ENCODE measurements at regions not wholly inside any gene's neighbourhood (a gene's known extent, or its start where the extent isn't known, plus 50 kb on each side); places are given as distances from the start of the nearest gene placed in this dataset.

- Histone ChIP-seq H3K4me1 (no peaks in the 10 kb centered on the region), H3K27me3 (no peaks in the 10 kb centered on the region), H3K36me3 (no peaks in the 10 kb centered on the region), H3K9me3 (no peaks in the 10 kb centered on the region), H3K4me3 (ENCODE audit: low read depth, low read length) (no peak overlapping the region)
- no peak for DNase-seq
- TF ChIP-seq, protein P1, sequence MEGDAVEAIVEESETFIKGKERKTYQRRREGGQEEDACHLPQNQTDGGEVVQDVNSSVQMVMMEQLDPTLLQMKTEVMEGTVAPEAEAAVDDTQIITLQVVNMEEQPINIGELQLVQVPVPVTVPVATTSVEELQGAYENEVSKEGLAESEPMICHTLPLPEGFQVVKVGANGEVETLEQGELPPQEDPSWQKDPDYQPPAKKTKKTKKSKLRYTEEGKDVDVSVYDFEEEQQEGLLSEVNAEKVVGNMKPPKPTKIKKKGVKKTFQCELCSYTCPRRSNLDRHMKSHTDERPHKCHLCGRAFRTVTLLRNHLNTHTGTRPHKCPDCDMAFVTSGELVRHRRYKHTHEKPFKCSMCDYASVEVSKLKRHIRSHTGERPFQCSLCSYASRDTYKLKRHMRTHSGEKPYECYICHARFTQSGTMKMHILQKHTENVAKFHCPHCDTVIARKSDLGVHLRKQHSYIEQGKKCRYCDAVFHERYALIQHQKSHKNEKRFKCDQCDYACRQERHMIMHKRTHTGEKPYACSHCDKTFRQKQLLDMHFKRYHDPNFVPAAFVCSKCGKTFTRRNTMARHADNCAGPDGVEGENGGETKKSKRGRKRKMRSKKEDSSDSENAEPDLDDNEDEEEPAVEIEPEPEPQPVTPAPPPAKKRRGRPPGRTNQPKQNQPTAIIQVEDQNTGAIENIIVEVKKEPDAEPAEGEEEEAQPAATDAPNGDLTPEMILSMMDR (IDR thresholded peaks at IDR 0.05; ENCODE audit: low read depth, low read length), result no peak
Measured at GRCh38 chr2:22826703-22827102, 558.3 kb upstream of the KLHL29 start.

DNA sequence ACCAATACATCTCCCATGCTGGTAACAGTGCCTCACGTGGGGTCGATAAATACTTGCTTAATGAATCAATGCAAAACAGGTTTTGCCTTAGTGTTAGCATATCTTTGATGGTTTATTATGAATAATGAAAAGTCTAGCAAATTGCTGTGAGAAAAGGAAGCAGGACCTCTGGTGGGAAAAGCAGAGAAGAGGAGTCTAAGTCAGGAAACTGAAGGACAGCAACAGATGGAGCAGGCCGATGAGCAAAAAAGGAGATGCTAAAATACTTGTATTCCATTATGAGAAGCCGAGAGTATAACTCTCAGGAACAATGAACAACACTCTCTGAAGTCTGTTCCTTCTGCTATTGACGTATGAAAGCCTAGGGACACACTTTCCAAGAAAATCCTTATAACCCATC lies 555.2 kb upstream of the KLHL29 start:
- no peaks in the 10 kb centered on the region for H3K36me3 ChIP-seq
- H3K4me3 ChIP-seq (ENCODE audit: low read depth, low read length), result no peak overlapping the region
- DNase-seq, result no peak
- H3K27me3 ChIP-seq, result no peaks in the 10 kb centered on the region
- TF ChIP-seq, protein P1 (IDR thresholded peaks at IDR 0.05; ENCODE audit: low read depth, low read length), result no peak
- no peaks in the 10 kb centered on the region for H3K9me3 ChIP-seq
- no peaks in the 10 kb centered on the region for H3K4me1 ChIP-seq

DNA sequence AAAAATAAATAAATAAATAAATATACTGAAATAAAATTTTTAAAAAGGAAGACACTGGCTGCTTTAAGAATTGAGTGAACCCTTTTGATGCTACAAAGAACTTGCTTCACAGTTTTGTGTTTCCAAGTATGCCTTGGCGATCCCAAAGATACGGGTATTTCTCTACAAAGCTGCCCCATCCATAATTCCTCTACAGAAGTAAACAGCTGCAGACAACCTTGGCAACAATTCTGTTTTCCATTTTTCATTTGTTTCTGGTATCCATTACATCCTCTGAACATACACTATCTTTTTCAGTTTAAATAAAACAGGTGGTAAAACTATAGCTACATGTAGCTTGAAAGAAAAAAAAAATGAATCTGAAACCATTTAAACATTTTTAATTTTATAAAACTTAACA lies 552.8 kb upstream of the KLHL29 start:
- H3K27me3 ChIP-seq, result no peaks in the 10 kb centered on the region
- no peaks in the 10 kb centered on the region for H3K36me3 ChIP-seq
- TF ChIP-seq, protein P1 (IDR thresholded peaks at IDR 0.05; ENCODE audit: low read depth, low read length), result no peak
- DNase-seq, result no peak
- no peaks in the 10 kb centered on the region for H3K9me3 ChIP-seq
- no peak overlapping the region for H3K4me3 ChIP-seq (ENCODE audit: low read depth, low read length)
- H3K4me1 ChIP-seq, result no peaks in the 10 kb centered on the region

DNA sequence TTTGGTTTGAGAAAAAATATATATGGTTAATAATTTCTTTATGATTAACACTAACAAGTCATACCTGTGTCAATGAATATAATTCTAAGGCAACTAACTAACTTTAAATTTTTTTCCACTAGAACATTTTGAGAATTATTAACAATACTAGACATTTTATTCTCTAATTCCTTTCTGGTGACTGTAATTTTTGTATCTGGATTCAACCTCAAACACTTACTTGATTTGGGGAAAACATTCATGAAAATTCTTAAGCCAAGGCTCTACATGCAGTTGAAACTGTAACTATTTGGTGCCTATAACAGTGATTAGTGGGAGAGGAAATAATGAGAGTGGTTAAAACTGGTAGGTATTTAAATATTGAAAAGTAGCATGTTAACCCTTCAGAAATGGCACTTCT lies 546.5 kb upstream of the KLHL29 start:
- no peaks in the 10 kb centered on the region for H3K27me3 ChIP-seq
- no peaks in the 10 kb centered on the region for H3K4me1 ChIP-seq
- no peaks in the 10 kb centered on the region for H3K9me3 ChIP-seq
- H3K36me3 ChIP-seq, result no peaks in the 10 kb centered on the region
- TF ChIP-seq, protein P1 (IDR thresholded peaks at IDR 0.05; ENCODE audit: low read depth, low read length), result no peak
- no peak for DNase-seq
- H3K4me3 ChIP-seq (ENCODE audit: low read depth, low read length), result no peak overlapping the region

DNA sequence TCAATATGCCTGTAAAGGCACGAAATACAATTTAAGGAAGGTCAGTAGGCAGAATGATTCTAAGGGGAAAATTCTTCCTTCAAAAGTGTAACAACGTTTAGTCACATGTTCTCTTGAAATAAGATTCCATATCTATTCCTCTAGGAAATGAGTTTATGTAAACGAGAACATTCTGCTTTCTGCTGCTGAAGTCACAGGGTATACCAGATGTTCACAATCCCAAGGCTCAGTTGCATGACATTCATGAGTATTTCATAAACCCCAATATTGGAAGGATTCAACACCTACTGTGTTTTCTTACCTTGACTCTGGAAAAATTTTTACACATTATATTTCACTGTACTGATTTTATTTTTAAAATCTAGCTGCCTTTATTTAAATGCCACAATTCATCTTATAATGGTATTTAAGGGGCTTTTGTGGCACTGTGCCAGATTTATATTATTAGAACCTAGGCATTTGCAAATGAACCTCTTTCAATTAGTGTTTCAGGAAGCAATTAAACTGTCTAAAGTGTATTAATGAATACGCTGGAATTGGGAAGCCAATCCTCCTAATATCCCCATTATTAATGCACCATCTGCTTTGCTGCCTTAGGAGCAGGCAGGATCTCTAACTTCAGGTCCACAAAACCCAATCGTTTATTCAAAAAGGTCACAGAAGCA lies 542.6 kb upstream of the KLHL29 start:
- no peaks in the 10 kb centered on the region for H3K27me3 ChIP-seq
- peaks cover 8% of the 10 kb centered on the region; the same call in 1 of the 2 replicates for H3K4me1 ChIP-seq
- no peaks in the 10 kb centered on the region for H3K9me3 ChIP-seq
- no peak overlapping the region for H3K4me3 ChIP-seq (ENCODE audit: low read depth, low read length)
- no peaks in the 10 kb centered on the region for H3K36me3 ChIP-seq
- TF ChIP-seq, protein P1 (IDR thresholded peaks at IDR 0.05; ENCODE audit: low read depth, low read length), result no peak
- no peak for DNase-seq

DNA sequence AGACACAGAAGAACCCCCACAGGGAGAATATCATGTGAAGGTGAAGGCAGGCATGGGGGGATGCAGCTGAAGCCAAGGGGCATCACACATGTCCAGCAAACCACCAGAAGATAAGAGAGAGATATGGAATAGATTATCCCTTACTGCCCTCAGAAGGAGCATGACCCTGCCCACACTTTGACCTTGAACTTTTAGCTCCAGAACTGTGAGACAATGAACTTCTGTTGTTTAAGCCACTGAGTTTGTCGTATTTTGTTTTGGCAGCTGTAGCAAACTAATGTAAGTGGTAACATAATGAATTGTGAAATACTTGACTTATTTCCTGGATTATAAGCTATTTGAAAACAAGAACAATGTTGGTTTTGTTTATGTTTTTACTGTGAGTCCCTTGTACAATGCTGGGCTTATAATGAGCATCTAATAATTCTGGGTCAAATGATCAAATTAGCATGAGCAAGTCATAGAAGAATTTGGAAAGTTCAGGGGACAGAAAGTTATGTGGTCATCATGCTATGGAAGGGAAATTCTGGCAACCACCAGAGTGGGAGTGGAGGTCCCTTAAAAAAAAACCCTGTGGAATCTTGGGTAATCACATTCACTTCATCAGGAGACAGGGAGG lies 541.0 kb upstream of the KLHL29 start:
- H3K27me3 ChIP-seq, result no peaks in the 10 kb centered on the region
- H3K4me1 ChIP-seq, result peaks cover 8% of the 10 kb centered on the region; the same call in 1 of the 2 replicates
- no peak for DNase-seq
- no peaks in the 10 kb centered on the region for H3K36me3 ChIP-seq
- TF ChIP-seq, protein P1 (IDR thresholded peaks at IDR 0.05; ENCODE audit: low read depth, low read length), result no peak
- no peaks in the 10 kb centered on the region for H3K9me3 ChIP-seq
- H3K4me3 ChIP-seq (ENCODE audit: low read depth, low read length), result no peak overlapping the region

All from BE2C (cell line).